HCT116 (cell line): ENCODE measurements at regions not wholly inside any gene's neighbourhood (a gene's known extent, or its start where the extent isn't known, plus 50 kb on each side); places are given as distances from the start of the nearest gene placed in this dataset.

Experiments
- ATAC-seq: fragments of 200-7000 bp; cut with Tn5 transposase; 2 replicates; pipeline ENCODE4 v1.9.1; 2020; ENCODE audit warnings: mild to moderate bottlenecking, moderate library complexity
- BruUV-seq: library from RNA; stranded (reverse); fragments of 400-500 nt; replicated peaks from 2 replicates; lab custom pipeline; 2021; lab: Mats Ljungman, UMichigan
- CTCF ChIA-PET: fragments of 300-600 bp; sonication (Branson Sonifier 250); formaldehyde crosslinking; loops from one replicate; lab custom pipeline; 2021; ENCODE audit warnings: antibody characterized with exemption; lab: Charles Lee
- POLR2A ChIA-PET: fragments of 300-600, 350-600 bp; sonication (Branson Sonifier 250); formaldehyde crosslinking; loops from one replicate; lab custom pipeline; 2021; ENCODE audit warnings: antibody characterized with exemption; lab: Charles Lee
- RAD21 ChIA-PET, 2 experiments: fragments of 300-600 bp; sonication (Branson Sonifier 250); formaldehyde crosslinking; loops; one replicate each; lab custom pipeline; 2023; ENCODE audit warnings: low total read pairs in 2 of 2; ENCODE audit not compliant: uncharacterized antibody in 2 of 2, unreplicated experiment in 2 of 2, low non-redundant PET in 1 of 2; lab: Charles Lee
- DNase-seq: peaks from one replicate; pipeline ENCODE4 v3.0.0-alpha.2; 2010; ENCODE audit warnings: low read depth, low spot score
- H2AFZ ChIP-seq: fragments of 200-600 bp; shearing (Covaris generic), sonication (generic); 2 replicates; pipeline ENCODE4 v1.6.1; 2017; ENCODE audit warnings: low read depth, mixed run types, mixed read lengths, antibody characterized with exemption, low read length; ENCODE audit not compliant: poor library complexity, severe bottlenecking
- H3K27ac ChIP-seq: 2 replicates; pipeline ENCODE4 v1.5.1; 2012; ENCODE audit warnings: low read depth, low read length
- H3K27me3 ChIP-seq: fragments of 200-600 bp; sonication (generic); 2 replicates; pipeline ENCODE4 v1.6.1; 2016; ENCODE audit warnings: mixed run types, low read length, mixed read lengths; ENCODE audit not compliant: insufficient read depth
- H3K36me3 ChIP-seq, 2 experiments: fragments of 200-500 bp in 1 of 2; fragments of 200-600 bp in 1 of 2; sonication (Bioruptor generic) in 1 of 2; sonication (generic) in 1 of 2; 2 replicates each; pipeline versions ENCODE4 v1.5.1 to v1.6.1; 2014 to 2016; ENCODE audit warnings: low read length in 2 of 2, inconsistent platforms in 1 of 2, mixed read lengths in 1 of 2, mixed run types in 1 of 2; ENCODE audit not compliant: insufficient read depth in 2 of 2, control insufficient read depth in 1 of 2
- H3K4me1 ChIP-seq, 2 experiments: fragments of 200-600 bp in 1 of 2; sonication (generic) in 1 of 2; 2 replicates each; pipeline versions ENCODE4 v1.5.1 to v1.6.1; 2012 to 2017; ENCODE audit warnings: low read length in 2 of 2, inconsistent platforms in 1 of 2, mild to moderate bottlenecking in 1 of 2, mixed read lengths in 1 of 2, mixed run types in 1 of 2, moderate library complexity in 1 of 2; ENCODE audit not compliant: insufficient read depth in 2 of 2, control insufficient read depth in 1 of 2
- H3K4me2 ChIP-seq: fragments of 200-600 bp; sonication (generic); 2 replicates; pipeline ENCODE4 v1.6.1; 2017; ENCODE audit warnings: mixed run types, low read length, mixed read lengths
- H3K4me3 ChIP-seq, 2 experiments: fragments of 200-600 bp in 1 of 2; sonication (generic) in 1 of 2; replicated peaks in 1 of 2; 2 replicates each; pipeline ENCODE4 v1.5.1; 2011 to 2016; ENCODE audit warnings: low read length in 2 of 2, control low read depth in 1 of 2, low read depth in 1 of 2, mild to moderate bottlenecking in 1 of 2, mixed read lengths in 1 of 2, mixed run types in 1 of 2
- H3K79me2 ChIP-seq: fragments of 200-600 bp; sonication (generic); 2 replicates; pipeline ENCODE4 v1.6.1; 2017; ENCODE audit warnings: mild to moderate bottlenecking, mixed run types, low read length, moderate library complexity, mixed read lengths; ENCODE audit not compliant: insufficient read depth
- H3K9ac ChIP-seq: fragments of 200-600 bp; sonication (generic); 2 replicates; pipeline ENCODE4 v1.6.1; 2016; ENCODE audit warnings: low read length, mixed read lengths
- H3K9me2 ChIP-seq: fragments of 200-600 bp; sonication (generic), shearing (Covaris generic); 2 replicates; pipeline ENCODE4 v1.6.1; 2017; ENCODE audit warnings: mixed run types, mild to moderate bottlenecking, moderate library complexity; ENCODE audit not compliant: insufficient read depth
- H3K9me3 ChIP-seq, 2 experiments: fragments of 200-500 bp in 1 of 2; fragments of 200-600 bp in 1 of 2; sonication (Bioruptor generic) in 1 of 2; sonication (generic) in 1 of 2; 2 replicates each; pipeline ENCODE4 v1.6.1; 2014 to 2017; ENCODE audit warnings: low read length in 2 of 2, mixed read lengths in 2 of 2, inconsistent platforms in 1 of 2, low read depth in 1 of 2, mild to moderate bottlenecking in 1 of 2, mixed run types in 1 of 2, moderate library complexity in 1 of 2; ENCODE audit not compliant: control insufficient read depth in 1 of 2, insufficient read depth in 1 of 2
- H4K20me1 ChIP-seq: fragments of 200-600 bp; sonication (generic), shearing (Covaris generic); 2 replicates; pipeline ENCODE4 v1.6.1; 2017; ENCODE audit warnings: mixed run types, mild to moderate bottlenecking, moderate library complexity; ENCODE audit not compliant: insufficient read depth
- ATF3 ChIP-seq: IDR thresholded peaks from 2 replicates; pipeline ENCODE4 v1.6.1; 2012
- CBX3 ChIP-seq: IDR thresholded peaks from 2 replicates; pipeline ENCODE4 v1.6.1; 2012; ENCODE audit warnings: low read depth
- ELF1 ChIP-seq: IDR thresholded peaks from 2 replicates; pipeline ENCODE4 v1.6.1; 2012; ENCODE audit warnings: low read depth, borderline replicate concordance
- EZH2 ChIP-seq: fragments of 200-600 bp; sonication (generic); IDR thresholded peaks from 2 replicates; pipeline ENCODE4 v1.6.1; 2017; ENCODE audit warnings: antibody characterized with exemption, mixed run types
- EZH2phosphoT487 ChIP-seq: fragments of 200-600 bp; IDR thresholded peaks from 2 replicates; pipeline ENCODE4 v1.6.1; 2018; ENCODE audit warnings: antibody characterized with exemption, borderline replicate concordance
- FOSL1 ChIP-seq: IDR thresholded peaks from 2 replicates; pipeline ENCODE4 v1.6.1; 2012; ENCODE audit warnings: low read depth
- JUND ChIP-seq: IDR thresholded peaks from 2 replicates; pipeline ENCODE4 v1.6.1; 2012
- SIN3A ChIP-seq: IDR thresholded peaks from 2 replicates; pipeline ENCODE4 v1.6.1; 2012; ENCODE audit warnings: low read depth
- SRF ChIP-seq: IDR thresholded peaks from 2 replicates; pipeline ENCODE4 v1.6.1; 2012; ENCODE audit warnings: low read depth
- TCF7L2 ChIP-seq: IDR thresholded peaks from 2 replicates; pipeline ENCODE4 v1.7.0; 2011; ENCODE audit warnings: borderline replicate concordance, inconsistent platforms; ENCODE audit not compliant: insufficient read depth, insufficient read length; ENCODE audit errors: extremely low read depth
- ZBTB33 ChIP-seq: IDR thresholded peaks from 2 replicates; pipeline ENCODE4 v1.6.1; 2011; ENCODE audit warnings: mild to moderate bottlenecking, low read length, moderate library complexity; ENCODE audit not compliant: insufficient replicate concordance; ENCODE audit errors: extremely low read depth
- ZFX ChIP-seq: fragments of 450-650 bp; IDR thresholded peaks from 2 replicates; pipeline ENCODE4 v1.6.1; 2017
- ZNF274 ChIP-seq: fragments of 200-500 bp; sonication (Bioruptor generic); IDR thresholded peaks from 2 replicates; pipeline ENCODE4 v1.6.1; 2014; ENCODE audit warnings: mild to moderate bottlenecking, low read depth, low read length, inconsistent platforms
- intact Hi-C: fragments of 100-400 bp; cut with micrococcal nuclease; formaldehyde crosslinking; loops from 2 replicates; pipeline ENCODE4 v1.10.0; 2022

GRCh38 chr15:96764946-96765345 is 434.4 kb downstream of the NR2F2 start:
- Histone ChIP-seq H3K27me3 (peaks cover 14% of the 10 kb centered on the region), H3K9me2 (no peaks in the 10 kb centered on the region), H3K4me3 (no peak overlapping the region), H3K9ac (no peak overlapping the region), H4K20me1 (no peaks in the 10 kb centered on the region), H2AFZ (no peak overlapping the region), H3K27ac (no peak overlapping the region), H3K79me2 (no peaks in the 10 kb centered on the region), H3K9me3 (no peaks in the 10 kb centered on the region), H3K4me2 (no peak overlapping the region), H3K4me1 (no peaks in the 10 kb centered on the region), H3K36me3 (no peaks in the 10 kb centered on the region)
- ATAC-seq (no peak), DNase-seq (no peak)
- intact Hi-C loops: no loop called here
- CTCF ChIA-PET: no interaction called here
- TF ChIP-seq FOSL1: no peak
- no peak for TF ChIP-seq CBX3
- TF ChIP-seq ZFX: no peak
- TF ChIP-seq ZNF274: no peak
- TF ChIP-seq SRF: no peak
- no peak for TF ChIP-seq EZH2
- TF ChIP-seq JUND: no peak
- no peak for TF ChIP-seq ELF1
- TF ChIP-seq SIN3A: no peak
- TF ChIP-seq EZH2phosphoT487: no peak
- TF ChIP-seq TCF7L2: no peak
- TF ChIP-seq ZBTB33: no peak
- TF ChIP-seq ATF3: no peak
- POLR2A ChIA-PET: no interaction called here
- BruUV-seq: no TSS peak
- RAD21 ChIA-PET: no interaction called here
